ENCODE measurements at regions not wholly inside any gene's neighbourhood (a gene's known extent, or its start where the extent isn't known, plus 50 kb on each side); places are given as distances from the start of the nearest gene placed in this dataset.

GRCh38 chr9:79292731-79293280 lies 279.0 kb upstream of the TLE4 start:
- H3K9me3 ChIP-seq, result no peaks in the 10 kb centered on the region
- no peaks in the 10 kb centered on the region for H3K36me3 ChIP-seq
- intact Hi-C loops (cut with DNase I), result no loop called here
- ATAC-seq, result no peak
- no peaks in the 10 kb centered on the region for H3K27me3 ChIP-seq
- no peaks in the 10 kb centered on the region for H3K4me1 ChIP-seq
- H3K4me3 ChIP-seq, result no peak overlapping the region
- no peak overlapping the region for H3K27ac ChIP-seq
- no peak for TF ChIP-seq CTCF (IDR thresholded peaks at IDR 0.05)
- no peak for DNase-seq

- Histone ChIP-seq H3K27ac (no peak overlapping the region), H3K9me3 (no peaks in the 10 kb centered on the region), H3K4me3 (no peak overlapping the region), H3K36me3 (no peaks in the 10 kb centered on the region), H3K27me3 (no peaks in the 10 kb centered on the region), H3K4me1 (no peaks in the 10 kb centered on the region)
- intact Hi-C loops (cut with DNase I), result no loop called here
- no peak for TF ChIP-seq CTCF (IDR thresholded peaks at IDR 0.05)
- ATAC-seq, result no peak
- no peak for DNase-seq
These were observed 271.7 kb upstream of the TLE4 start for GRCh38 chr9:79300068-79300467.

GRCh38 chr9:79301085-79301484 lies 270.7 kb upstream of the TLE4 start:
- ATAC-seq, result no peak
- Histone ChIP-seq H3K9me3 (no peaks in the 10 kb centered on the region), H3K27me3 (no peaks in the 10 kb centered on the region), H3K4me3 (no peak overlapping the region), H3K36me3 (no peaks in the 10 kb centered on the region), H3K4me1 (no peaks in the 10 kb centered on the region), H3K27ac (no peak overlapping the region)
- no peak for DNase-seq
- TF ChIP-seq CTCF (IDR thresholded peaks at IDR 0.05), result no peak
- intact Hi-C loops (cut with DNase I), result no loop called here

- Histone ChIP-seq H3K27me3 (no peaks in the 10 kb centered on the region), H3K4me3 (no peak overlapping the region), H3K9me3 (no peaks in the 10 kb centered on the region), H3K36me3 (no peaks in the 10 kb centered on the region), H3K27ac (no peak overlapping the region), H3K4me1 (no peaks in the 10 kb centered on the region)
- intact Hi-C loops (cut with DNase I), result no loop called here
- no peak for ATAC-seq
- DNase-seq, result no peak
- no peak for TF ChIP-seq CTCF (IDR thresholded peaks at IDR 0.05)
These were observed 270.0 kb upstream of the TLE4 start for GRCh38 chr9:79301551-79302391.

- no peak for TF ChIP-seq CTCF (IDR thresholded peaks at IDR 0.05)
- H3K4me3 ChIP-seq, result no peak overlapping the region
- H3K36me3 ChIP-seq, result no peaks in the 10 kb centered on the region
- ATAC-seq, result no peak
- no peak overlapping the region for H3K27ac ChIP-seq
- no peak for DNase-seq
- no peaks in the 10 kb centered on the region for H3K9me3 ChIP-seq
- no peaks in the 10 kb centered on the region for H3K27me3 ChIP-seq
- intact Hi-C loops (cut with DNase I), result no loop called here
- H3K4me1 ChIP-seq, result no peaks in the 10 kb centered on the region
These were observed 269.2 kb upstream of the TLE4 start for GRCh38 chr9:79302569-79302968.

Data from left lung (tissue), 4 donors.